CD4-positive, alpha-beta T cell treated with Interferon alpha-2 for 1 hour (primary cell): ENCODE measurements at regions not wholly inside any gene's neighbourhood (a gene's known extent, or its start where the extent isn't known, plus 50 kb on each side); places are given as distances from the start of the nearest gene placed in this dataset.
A peak's percentile ranks its signal among the peaks of the same experiment; 100 is the strongest.
"Not testable (repeated sequence)": the region's sequence is repeated elsewhere in the genome, so short reads cannot be mapped to it uniquely, and the experiment has no call there.

Experiments
- DNase-seq, 2 donors: peaks; one replicate each; pipeline ENCODE4 v3.0.0-alpha.2; 2020 to 2022

DNA sequence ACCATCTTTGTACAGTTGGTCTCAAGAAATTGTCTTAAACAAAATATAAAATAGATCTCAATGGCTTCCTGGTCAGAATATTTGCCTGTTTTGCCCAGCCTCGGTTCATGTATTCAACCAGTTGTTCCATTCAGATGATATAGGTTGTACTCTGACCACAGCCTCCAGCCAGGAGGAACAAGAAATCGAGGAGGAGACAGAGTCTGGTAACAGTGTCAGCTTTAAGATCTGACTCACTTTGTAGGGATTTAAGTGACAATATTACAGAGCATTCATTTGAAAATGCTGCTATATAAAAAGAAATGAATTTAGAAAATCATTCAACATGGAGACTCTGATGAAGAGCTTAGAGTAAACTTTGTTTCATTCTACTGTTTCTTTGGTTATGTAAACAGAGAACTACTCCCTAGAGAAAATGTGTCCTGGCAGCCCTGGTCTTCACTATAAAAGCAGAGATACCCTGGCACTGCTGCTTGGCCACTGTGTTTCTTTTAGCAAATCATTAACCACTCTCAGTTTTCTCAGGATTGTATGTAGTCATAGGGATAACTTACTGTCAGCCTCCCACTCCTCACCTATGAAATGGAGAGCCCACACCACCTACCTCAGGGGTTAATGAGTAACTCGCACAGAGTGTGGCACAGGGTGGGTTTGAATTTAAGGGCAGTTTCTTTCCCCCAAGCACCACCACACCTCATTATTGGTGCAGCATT lies 53.5 kb downstream of the PAGE2 start:
- DNase-seq, result no peak

DNA sequence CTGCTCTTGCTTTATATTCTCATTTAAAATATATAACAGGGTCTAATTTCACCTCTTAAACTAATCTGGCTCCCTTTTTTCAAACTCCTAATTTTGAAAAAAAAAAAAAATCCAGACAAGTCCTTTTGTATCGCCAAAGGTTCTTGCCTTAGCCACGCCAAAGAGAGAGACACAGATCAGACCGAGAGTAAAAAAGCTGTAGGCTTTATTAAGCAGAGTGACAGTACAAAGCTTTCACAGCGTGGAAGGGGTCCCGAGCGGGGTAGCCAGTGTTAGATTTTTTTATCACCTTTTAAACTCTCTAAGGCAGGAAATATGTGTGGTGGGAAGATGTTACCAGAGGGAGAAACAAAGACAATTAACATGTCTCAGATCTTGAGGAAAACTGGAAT lies 54.1 kb downstream of the PAGE2 start:
- DNase-seq, result no peak

DNA sequence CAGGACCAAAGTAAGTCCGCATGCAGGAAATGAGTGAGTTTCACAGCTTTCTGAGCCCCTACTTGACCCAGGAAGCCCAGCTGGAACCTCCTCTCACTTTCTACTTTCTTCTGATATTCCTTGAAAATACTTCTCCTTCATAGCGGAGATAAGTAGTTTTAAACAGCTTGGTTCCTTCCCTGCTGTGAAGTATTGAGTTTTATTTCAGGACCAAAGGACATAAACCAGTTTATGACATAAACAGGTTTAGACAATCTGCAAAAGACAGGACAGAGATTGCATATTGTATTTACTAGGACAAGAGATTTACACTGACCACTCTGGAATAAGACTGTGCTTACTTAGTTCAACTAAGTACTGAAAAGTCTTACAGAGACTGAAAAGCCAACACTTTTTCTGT lies 54.8 kb downstream of the PAGE2 start:
- DNase-seq, result no peak

DNA sequence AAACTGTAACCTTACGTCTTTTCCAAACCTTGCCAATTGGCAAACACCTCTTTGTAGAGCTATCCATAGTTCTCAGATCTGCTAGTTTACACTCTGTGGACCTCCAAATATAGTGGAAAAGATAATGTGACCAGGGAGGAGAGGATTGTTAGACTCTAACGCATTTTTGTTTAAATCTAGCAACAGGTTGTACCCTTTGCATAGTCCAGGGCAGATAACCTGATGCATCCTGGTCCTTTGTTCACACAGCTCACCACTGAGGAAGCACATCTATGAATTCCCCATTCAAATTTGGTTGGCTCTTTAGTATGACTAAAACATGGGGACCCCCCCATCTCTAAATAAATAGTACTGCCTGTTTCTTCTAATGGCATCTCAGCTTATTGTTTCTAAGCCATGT lies 55.9 kb downstream of the PAGE2 start:
- DNase-seq, result no peak

DNA sequence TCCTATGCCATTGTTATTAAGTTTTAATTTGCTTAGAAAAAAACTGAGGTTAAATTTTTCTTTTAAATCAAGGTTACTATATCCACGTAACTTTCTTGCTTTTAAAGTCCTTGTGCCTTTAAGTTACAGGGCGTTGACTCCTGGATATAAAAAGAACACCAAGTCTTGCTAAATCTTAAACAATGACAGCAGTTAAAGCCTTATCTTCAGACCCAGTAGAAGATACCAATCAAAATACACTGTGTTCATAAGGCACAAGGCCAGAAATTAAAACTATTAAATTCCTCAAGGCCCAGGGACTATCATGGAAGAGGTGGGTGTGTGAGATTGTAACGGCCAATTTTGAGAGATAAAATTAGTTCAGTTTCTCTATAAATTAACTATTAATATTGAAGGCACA lies 60.4 kb downstream of the PAGE2 start:
- no peak for DNase-seq

DNA sequence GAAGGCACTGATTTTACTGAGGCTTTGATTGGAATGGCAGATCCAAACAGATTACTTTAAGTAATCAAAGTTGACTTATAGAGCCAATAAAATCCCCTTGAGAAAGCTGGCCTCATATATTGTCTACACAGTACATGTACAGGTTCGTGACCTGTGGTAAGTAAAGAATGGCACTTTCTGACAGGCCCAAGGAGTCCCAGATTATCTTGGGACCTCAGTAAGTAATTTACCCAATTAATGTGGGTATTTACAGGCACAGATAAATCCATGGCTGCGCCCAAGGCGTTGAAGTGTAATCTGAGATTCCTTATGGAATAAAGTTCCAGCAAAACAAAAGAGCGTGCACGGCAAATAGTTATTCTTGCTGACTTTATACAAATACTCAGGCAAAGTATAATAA lies 62.4 kb downstream of the PAGE2 start:
- DNase-seq, result no peak

DNA sequence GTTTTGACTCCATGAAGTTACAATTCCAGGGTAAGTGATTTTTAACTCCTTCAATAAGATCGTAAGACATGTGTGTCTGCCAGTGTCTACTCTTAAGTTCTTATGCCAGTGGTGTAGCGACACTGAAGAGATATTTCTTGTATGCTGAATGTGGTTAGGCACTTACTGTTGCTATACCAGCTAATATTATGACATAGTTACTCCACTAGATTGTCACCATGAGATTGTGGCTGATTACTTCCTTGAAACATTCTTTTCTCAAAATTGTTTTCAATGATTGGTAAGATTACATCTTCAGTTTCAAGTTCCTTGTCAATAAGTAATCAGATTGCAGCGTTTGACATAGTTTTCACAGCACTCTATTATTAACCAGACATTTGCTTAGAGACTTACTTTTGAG lies 60.6 kb upstream of the PAGE5 start:
- DNase-seq, result peak in 1 of 2 donors; percentile 45

DNA sequence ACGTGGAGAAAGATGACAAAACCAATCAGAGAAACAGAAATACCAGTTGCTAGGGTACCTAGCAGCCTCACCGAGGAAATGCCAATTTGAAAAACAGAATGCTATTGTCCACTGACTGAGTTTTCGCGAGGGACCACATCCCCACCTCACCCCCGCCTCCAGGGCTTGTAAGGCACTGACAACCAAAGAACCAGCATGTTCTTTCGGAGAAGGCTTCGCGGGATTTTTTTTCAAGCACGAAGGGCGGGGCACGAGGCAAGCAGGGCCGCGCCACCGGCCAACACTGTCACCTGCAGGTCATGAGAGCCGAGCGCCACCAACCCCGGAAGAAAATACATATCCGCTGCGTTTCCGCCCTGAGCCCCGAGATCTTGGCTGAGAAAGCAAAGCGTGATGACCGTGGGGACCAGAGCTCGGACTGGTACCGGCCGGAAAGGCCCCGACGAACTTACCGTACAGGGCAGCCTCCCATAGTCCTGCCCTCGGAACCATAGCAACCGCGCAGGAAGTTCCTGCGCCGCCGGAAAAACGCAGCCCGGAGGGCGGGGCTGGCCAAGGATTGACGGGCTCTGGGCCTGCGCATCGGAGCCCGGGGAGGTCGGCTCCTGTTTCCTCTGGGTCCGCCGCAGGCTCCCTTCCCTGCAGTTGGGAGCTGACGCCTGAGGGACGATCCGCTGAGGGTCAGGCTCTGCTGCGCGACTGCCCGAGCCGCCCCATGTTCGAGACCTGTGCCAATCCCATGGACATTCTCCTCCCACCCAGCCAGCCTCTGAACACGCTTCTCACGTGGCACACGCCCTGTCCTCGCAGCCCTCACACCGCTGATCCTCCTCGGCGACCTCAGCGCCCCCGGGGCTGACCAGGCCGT lies 59.2 kb upstream of the PAGE5 start:
- DNase-seq, result peak; percentile 90 to 93

DNA sequence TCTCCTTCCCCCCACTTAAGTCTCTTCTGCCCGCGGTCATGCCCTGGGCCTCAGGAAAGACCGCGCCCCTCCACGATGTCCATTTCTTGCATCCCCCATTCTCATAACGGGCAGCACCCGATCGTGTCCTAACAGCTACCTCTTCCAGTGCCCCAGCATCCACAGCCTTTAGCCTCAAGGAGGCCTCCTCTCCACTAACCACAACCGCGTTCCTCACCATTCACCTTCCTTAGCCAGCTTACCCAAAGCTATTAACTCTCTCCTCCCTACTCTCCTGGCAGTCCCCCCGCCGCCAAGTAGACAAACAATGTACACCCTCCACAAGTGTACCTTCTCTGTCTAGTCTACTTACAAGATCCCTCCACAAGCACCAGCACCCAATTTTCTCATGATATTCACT lies 58.6 kb upstream of the PAGE5 start:
- DNase-seq, result peak in 1 of 2 donors; percentile 4

DNA sequence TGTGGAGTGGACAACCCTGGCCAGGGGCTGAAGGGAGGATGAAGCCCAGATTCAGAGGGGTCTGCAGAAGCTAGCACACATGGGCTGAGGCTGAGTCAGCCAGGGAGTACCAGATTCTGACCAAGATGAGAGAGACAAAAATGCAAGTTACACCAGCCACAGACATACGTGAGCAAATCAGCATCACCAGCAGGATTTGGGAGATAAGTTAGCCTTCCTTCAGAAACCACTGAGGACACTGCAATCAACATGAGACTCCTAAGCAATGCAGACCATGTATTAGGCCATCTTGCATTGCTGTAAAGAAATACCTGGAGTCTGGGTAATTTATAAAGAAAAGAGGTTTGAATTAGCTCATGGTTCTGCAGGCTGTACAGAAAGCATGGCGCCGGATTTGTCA lies 57.0 kb upstream of the PAGE5 start:
- no peak for DNase-seq

DNA sequence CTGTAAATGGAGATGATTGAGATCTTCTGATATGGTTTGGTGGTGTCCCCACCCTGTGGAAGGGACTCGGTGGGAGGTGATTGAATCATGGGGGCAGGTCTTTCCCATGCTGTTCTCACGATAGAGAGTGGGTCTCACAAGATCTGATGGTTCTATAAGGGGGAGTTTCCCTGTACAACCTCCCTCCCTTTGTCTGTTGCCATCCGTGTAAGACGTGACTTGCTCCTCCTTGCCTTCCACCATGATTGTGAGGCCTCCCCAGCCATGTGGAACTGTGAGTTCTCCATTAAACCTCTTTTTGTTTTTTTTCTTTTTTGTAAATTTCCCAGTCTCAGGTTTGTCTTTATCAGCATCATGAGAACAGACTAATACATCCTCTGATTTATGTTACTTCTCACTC lies 55.1 kb upstream of the PAGE5 start:
- DNase-seq, result not testable (repeated sequence)

DNA sequence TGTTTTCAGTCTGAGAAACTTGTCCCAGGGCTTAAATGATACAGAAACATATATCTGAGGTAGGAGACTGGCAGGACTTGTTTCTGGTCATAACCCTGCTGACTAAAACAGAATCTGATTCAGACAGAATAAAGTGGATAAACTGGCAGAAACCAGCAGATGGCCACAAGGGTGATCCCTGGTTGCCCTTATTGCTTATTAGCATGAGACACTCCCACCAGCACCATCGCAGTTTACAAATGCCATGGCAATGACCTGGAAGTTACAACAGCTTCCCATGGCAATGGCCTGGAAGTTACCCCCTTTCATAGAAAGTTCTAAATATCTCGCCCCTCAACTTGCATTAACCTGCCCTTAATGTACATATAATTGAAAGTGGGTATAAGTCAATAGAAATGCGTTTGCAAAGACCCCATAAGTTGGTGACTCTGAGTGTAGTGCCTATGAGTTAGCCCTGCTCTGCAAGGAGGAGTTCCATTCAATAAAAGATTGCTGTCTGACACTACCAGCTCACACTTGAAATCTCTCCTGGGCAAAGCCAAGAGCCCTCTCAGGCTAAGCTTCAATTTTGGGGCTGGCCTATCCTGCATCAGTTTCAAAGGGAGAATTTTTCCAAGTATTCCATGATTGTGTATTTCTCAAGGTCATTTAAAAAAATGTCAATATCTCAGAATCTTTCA lies 52.9 kb upstream of the PAGE5 start:
- DNase-seq, result no peak

DNA sequence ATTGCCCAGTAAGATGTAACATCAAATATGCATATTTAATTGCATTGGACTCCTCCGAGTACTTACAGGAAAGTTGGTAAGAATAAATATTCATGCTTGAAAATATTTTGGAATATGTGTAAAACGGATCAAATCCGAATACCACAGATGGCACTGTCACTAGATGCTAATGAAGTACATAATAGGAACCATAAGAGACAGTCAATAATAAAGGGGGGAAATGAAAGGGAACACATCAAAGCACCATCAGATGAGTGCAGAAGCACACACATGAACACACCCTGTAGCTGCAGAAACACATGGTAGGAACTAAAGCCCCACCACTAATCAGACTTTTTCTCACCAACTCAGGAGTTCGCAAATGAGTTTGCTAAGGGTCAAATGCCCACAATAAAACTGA lies 52.2 kb upstream of the PAGE5 start:
- no peak for DNase-seq

DNA sequence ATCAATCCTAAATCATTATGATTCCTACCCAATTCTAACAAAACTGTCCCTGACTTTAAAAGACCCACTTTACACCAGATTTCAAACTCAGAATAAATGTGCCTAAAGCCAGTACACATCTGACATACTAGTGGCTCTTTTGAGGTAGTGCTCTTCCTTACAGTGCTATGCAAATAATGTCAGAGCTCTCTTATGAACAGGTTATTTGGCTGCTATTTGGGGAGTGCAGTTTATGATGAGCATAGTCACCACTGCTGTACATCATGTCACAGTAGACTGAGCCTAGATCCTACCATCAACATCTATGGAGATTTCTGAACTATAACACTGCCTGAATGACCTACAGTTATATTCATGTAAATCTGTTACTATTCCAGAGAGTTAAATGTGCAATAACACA lies 50.4 kb upstream of the PAGE5 start:
- no peak for DNase-seq
